ENCODE measurements at regions not wholly inside any gene's neighbourhood (a gene's known extent, or its start where the extent isn't known, plus 50 kb on each side); places are given as distances from the start of the nearest gene placed in this dataset.
"Not testable (repeated sequence)": the region's sequence is repeated elsewhere in the genome, so short reads cannot be mapped to it uniquely, and the experiment has no call there.

DNA sequence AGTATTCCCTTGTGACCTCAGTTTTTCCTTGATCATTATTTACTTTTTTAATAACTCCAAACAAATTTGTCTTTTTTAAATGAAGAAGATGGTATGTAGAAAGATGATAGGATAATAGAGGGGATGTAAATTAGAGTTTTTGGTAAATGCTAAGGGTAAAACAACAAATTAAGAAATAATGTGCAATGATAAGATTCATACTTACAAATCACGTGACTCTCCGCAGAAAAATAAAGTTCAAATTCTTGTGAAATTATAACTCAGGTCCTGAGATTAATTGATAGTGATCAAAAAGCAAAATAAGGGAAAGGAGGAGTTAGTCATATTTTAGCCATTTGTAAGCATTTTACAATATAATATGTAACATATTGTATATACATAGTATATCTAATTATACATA lies 304.1 kb upstream of the KCNH7 start:
- no peaks in the 10 kb centered on the region for H3K27me3 ChIP-seq
- no peak overlapping the region for H3K4me3 ChIP-seq (ENCODE audit: low read depth in 1 of 2, low read length in 1 of 2)
- no peaks in the 10 kb centered on the region for H3K36me3 ChIP-seq
- TF ChIP-seq, protein P1, sequence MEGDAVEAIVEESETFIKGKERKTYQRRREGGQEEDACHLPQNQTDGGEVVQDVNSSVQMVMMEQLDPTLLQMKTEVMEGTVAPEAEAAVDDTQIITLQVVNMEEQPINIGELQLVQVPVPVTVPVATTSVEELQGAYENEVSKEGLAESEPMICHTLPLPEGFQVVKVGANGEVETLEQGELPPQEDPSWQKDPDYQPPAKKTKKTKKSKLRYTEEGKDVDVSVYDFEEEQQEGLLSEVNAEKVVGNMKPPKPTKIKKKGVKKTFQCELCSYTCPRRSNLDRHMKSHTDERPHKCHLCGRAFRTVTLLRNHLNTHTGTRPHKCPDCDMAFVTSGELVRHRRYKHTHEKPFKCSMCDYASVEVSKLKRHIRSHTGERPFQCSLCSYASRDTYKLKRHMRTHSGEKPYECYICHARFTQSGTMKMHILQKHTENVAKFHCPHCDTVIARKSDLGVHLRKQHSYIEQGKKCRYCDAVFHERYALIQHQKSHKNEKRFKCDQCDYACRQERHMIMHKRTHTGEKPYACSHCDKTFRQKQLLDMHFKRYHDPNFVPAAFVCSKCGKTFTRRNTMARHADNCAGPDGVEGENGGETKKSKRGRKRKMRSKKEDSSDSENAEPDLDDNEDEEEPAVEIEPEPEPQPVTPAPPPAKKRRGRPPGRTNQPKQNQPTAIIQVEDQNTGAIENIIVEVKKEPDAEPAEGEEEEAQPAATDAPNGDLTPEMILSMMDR (IDR thresholded peaks at IDR 0.05) = no peak
- no peaks in the 10 kb centered on the region for H3K9me3 ChIP-seq
- no peaks in the 10 kb centered on the region for H3K4me1 ChIP-seq (ENCODE audit: control insufficient read depth in 1 of 2, insufficient read depth in 1 of 2, low read depth in 1 of 2, low read length in 1 of 2)
- no peak overlapping the region for H3K27ac ChIP-seq

DNA sequence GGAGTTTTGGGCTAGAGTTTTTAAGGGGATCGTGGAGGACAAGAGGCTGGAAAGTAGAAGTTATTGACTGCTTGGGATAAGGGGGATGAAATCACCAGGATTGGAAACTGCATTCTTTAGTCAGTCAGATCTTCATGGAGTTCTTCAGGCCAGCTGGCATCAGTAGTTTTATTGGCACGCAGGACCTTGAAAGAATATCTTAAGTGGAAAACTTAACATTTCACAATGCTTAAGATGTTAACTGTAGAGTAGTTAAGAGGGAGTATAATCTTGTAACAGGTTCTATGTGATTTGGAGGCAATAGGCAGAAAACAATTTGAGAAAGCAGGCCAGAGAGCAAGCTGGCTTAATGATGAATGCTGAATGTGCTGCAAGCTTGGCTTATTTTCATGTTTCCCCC lies 300.4 kb upstream of the KCNH7 start:
- H3K36me3 ChIP-seq = no peaks in the 10 kb centered on the region
- H3K27me3 ChIP-seq = no peaks in the 10 kb centered on the region
- no peak overlapping the region for H3K4me3 ChIP-seq (ENCODE audit: low read depth in 1 of 2, low read length in 1 of 2)
- TF ChIP-seq, protein P1 (IDR thresholded peaks at IDR 0.05) = no peak
- H3K27ac ChIP-seq = no peak overlapping the region
- no peaks in the 10 kb centered on the region for H3K9me3 ChIP-seq
- no peaks in the 10 kb centered on the region for H3K4me1 ChIP-seq (ENCODE audit: control insufficient read depth in 1 of 2, insufficient read depth in 1 of 2, low read depth in 1 of 2, low read length in 1 of 2)

DNA sequence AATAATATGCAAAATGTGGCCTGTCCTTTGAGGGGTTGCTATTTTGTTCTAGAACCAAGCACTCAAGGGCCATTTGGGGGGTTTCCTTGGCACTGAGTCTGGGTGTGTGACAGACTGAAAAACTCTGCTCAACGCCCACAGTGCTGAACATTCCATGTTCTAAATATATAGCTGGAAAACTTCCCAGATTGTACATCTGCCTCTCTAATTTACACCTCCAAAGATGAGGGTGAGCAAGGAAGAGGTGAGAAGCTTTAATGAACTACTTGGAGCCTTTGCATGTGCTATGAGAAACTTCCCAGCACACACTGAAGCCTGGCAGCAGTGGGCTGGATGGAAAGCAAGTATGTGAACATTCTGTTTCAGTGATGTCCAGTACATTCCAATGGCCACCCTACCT lies 296.7 kb upstream of the KCNH7 start:
- TF ChIP-seq, protein P1 (IDR thresholded peaks at IDR 0.05) = no peak
- no peak overlapping the region for H3K27ac ChIP-seq
- no peaks in the 10 kb centered on the region for H3K4me1 ChIP-seq (ENCODE audit: control insufficient read depth in 1 of 2, insufficient read depth in 1 of 2, low read depth in 1 of 2, low read length in 1 of 2)
- H3K36me3 ChIP-seq = no peaks in the 10 kb centered on the region
- H3K9me3 ChIP-seq = no peaks in the 10 kb centered on the region
- no peak overlapping the region for H3K4me3 ChIP-seq (ENCODE audit: low read depth in 1 of 2, low read length in 1 of 2)
- H3K27me3 ChIP-seq = no peaks in the 10 kb centered on the region

DNA sequence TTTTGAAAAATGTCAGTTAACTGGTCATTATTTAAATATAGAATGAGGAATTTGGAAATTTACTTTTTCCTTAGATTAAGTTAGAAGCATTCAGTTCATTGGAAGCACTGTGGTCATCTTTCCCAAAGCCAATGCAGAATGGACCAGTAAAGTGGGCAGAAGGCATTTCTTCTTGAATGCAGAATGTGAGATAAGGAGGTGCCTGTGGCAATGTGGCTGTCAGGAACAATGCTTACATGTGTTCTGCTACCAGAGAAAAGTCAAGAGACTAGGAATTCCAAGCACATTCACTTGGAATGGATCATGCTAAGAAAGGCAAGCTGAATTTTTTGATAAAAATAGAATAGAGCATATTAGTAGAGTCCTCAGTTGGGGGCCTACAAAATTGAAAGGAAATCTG lies 295.0 kb upstream of the KCNH7 start:
- Histone ChIP-seq H3K4me3 (ENCODE audit: low read depth in 1 of 2, low read length in 1 of 2) (no peak overlapping the region), H3K27me3 (no peaks in the 10 kb centered on the region), H3K36me3 (no peaks in the 10 kb centered on the region), H3K27ac (no peak overlapping the region), H3K4me1 (ENCODE audit: control insufficient read depth in 1 of 2, insufficient read depth in 1 of 2, low read depth in 1 of 2, low read length in 1 of 2) (no peaks in the 10 kb centered on the region), H3K9me3 (no peaks in the 10 kb centered on the region)
- TF ChIP-seq, protein P1 (IDR thresholded peaks at IDR 0.05) = no peak

DNA sequence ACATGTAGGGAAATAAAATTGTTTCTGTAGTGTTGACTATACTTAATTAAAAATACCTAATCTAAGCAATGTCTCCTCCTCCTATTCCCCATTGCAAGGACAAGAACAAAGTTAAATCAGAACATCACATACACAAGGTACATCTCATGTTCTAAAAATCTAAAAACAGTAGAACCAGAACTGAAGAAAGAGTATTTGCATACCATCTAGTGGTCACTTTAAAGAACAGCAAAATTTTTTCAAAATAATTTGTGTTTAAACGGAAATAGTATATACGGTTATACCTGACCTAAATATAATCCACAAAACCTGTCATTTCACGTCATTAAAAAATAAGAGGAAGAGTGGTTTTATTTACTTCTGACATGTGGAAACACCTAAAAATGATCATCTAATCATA lies 294.3 kb upstream of the KCNH7 start:
- Histone ChIP-seq H3K36me3 (no peaks in the 10 kb centered on the region), H3K4me3 (ENCODE audit: low read depth in 1 of 2, low read length in 1 of 2) (no peak overlapping the region), H3K27me3 (peaks cover 5% of the 10 kb centered on the region), H3K4me1 (ENCODE audit: control insufficient read depth in 1 of 2, insufficient read depth in 1 of 2, low read depth in 1 of 2, low read length in 1 of 2) (no peaks in the 10 kb centered on the region), H3K9me3 (no peaks in the 10 kb centered on the region), H3K27ac (no peak overlapping the region)
- TF ChIP-seq, protein P1 (IDR thresholded peaks at IDR 0.05) = no peak

DNA sequence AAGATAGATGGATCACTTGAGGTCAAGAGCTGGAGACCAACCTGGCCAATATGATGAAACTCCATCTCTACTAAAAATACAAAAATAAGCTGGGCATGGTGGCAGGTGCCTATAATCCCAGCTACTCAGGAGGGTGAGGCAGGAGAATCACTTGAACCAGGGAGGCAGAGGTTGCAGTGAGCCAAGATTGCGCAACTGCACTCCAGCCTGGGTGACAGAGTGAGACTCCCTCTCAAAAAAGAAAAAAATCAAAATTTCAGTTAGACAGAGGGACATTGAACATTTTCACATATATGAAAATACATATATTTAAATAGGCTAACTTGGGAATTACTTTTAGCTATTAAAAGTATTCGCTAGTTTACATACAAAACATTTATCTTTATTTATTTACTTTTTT lies 293.6 kb upstream of the KCNH7 start:
- not testable (repeated sequence) for H3K36me3 ChIP-seq; H3K27ac ChIP-seq; H3K9me3 ChIP-seq; H3K4me3 ChIP-seq (ENCODE audit: low read depth in 1 of 2, low read length in 1 of 2); H3K4me1 ChIP-seq (ENCODE audit: control insufficient read depth in 1 of 2, insufficient read depth in 1 of 2, low read depth in 1 of 2, low read length in 1 of 2)
- H3K27me3 ChIP-seq = peaks cover 12% of the 10 kb centered on the region

Data from neutrophil (primary cell).